ENCODE measurements at regions not wholly inside any gene's neighbourhood (a gene's known extent, or its start where the extent isn't known, plus 50 kb on each side); places are given as distances from the start of the nearest gene placed in this dataset.

DNA sequence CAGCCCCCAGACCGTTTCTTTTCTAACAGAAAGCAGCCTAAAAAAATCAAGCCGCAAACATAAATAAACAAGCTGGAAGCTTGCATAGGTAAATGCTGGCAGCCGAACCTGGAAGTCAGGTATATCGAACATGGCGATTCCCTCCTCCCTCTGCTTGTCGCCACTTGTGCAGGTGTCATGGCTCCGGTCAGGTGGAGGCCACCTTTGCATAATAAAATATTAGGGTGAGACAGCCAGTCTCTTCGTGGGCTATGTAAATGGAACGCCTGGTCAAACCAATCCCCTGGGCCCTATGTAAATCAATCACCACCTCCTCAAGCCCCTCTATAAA lies 223.9 kb upstream of the DAAM1 start:
- no peak for TF ChIP-seq POLR2A (IDR thresholded peaks at IDR 0.05)
- TF ChIP-seq, protein P1, sequence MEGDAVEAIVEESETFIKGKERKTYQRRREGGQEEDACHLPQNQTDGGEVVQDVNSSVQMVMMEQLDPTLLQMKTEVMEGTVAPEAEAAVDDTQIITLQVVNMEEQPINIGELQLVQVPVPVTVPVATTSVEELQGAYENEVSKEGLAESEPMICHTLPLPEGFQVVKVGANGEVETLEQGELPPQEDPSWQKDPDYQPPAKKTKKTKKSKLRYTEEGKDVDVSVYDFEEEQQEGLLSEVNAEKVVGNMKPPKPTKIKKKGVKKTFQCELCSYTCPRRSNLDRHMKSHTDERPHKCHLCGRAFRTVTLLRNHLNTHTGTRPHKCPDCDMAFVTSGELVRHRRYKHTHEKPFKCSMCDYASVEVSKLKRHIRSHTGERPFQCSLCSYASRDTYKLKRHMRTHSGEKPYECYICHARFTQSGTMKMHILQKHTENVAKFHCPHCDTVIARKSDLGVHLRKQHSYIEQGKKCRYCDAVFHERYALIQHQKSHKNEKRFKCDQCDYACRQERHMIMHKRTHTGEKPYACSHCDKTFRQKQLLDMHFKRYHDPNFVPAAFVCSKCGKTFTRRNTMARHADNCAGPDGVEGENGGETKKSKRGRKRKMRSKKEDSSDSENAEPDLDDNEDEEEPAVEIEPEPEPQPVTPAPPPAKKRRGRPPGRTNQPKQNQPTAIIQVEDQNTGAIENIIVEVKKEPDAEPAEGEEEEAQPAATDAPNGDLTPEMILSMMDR (IDR thresholded peaks at IDR 0.05 in 4 of 5, conservative IDR thresholded peaks at IDR 0.05 in 1 of 5) = no peak

Data from gastrocnemius medialis (tissue), 4 donors.